Spleen (tissue), 7 donors: ENCODE measurements at regions not wholly inside any gene's neighbourhood (a gene's known extent, or its start where the extent isn't known, plus 50 kb on each side); places are given as distances from the start of the nearest gene placed in this dataset.

Experiments used
- CTCF ChIP-seq, 11 experiments: fragments of 200-600 bp in 7 of 11; fragments of 450-650 bp in 4 of 11; sonication (generic) in 4 of 11; IDR thresholded peaks in 8 of 11; conservative IDR thresholded peaks in 3 of 11; 1 replicate in 7 of 11; 2 replicates in 4 of 11; pipeline versions ENCODE4 v1.4.0 to v1.8.0; 2016 to 2021; ENCODE audit warnings: antibody characterized with exemption in 11 of 11, inconsistent platforms in 4 of 11, mild to moderate bottlenecking in 1 of 11
- POLR2AphosphoS5 ChIP-seq, 3 donors: sonication (generic); formaldehyde crosslinking; IDR thresholded peaks; one replicate each; pipeline ENCODE4 v1.5.1; 2017; ENCODE audit warnings: antibody characterized with exemption in 3 of 3
- donor health status: DM: no; HTN: no; CAD: no; lungs with moderate emphysema.
- donor health status: DM: no; HTN: no; CAD: no.
- donor health status: DM: no; HTN: no; CAD: no.

GRCh38 chr10:31708046-31708445, 220.6 kb downstream of the ARHGAP12 start:
- TF ChIP-seq CTCF (IDR thresholded peaks at IDR 0.05 in 8 of 11, conservative IDR thresholded peaks at IDR 0.05 in 3 of 11): no peak
- no peak for TF ChIP-seq POLR2AphosphoS5 (IDR thresholded peaks at IDR 0.05)
